Body of pancreas (tissue), 4 donors: ENCODE measurements at regions not wholly inside any gene's neighbourhood (a gene's known extent, or its start where the extent isn't known, plus 50 kb on each side); places are given as distances from the start of the nearest gene placed in this dataset.

ENCODE experiments used
- CTCF ChIP-seq, 7 experiments: fragments of 450-650 bp in 4 of 7; fragments of 200-600 bp in 3 of 7; sonication (generic) in 3 of 7; IDR thresholded peaks; one replicate each; pipeline ENCODE4 v1.5.1; 2016 to 2019; ENCODE audit warnings: antibody characterized with exemption in 7 of 7
- POLR2A ChIP-seq, 3 donors: fragments of 450-650 bp; IDR thresholded peaks; one replicate each; pipeline ENCODE4 v1.6.1; 2016; ENCODE audit warnings: antibody characterized with exemption in 3 of 3, mild to moderate bottlenecking in 2 of 3

- no peak for TF ChIP-seq CTCF (IDR thresholded peaks at IDR 0.05)
- no peak for TF ChIP-seq POLR2A (IDR thresholded peaks at IDR 0.05)
These were observed 867.4 kb upstream of the ADGRL2 start for GRCh38 chr1:80933346-80933745.
